NCI-H82 treated with DMSO at 0.1 percent for 48 hours (cell line): ENCODE measurements at regions not wholly inside any gene's neighbourhood (a gene's known extent, or its start where the extent isn't known, plus 50 kb on each side); places are given as distances from the start of the nearest gene placed in this dataset.

Experiments used
- DNase-seq: peaks from one replicate; lab custom pipeline; 2025; ENCODE audit not compliant: unreplicated experiment; lab: John Stamatoyannopoulos, UW

GRCh38 chr20:60410618-60411264 lies 452.5 kb downstream of the CDH26 start:
- no peak for DNase-seq

- no peak for DNase-seq
Measured at GRCh38 chr20:60411813-60412212, 453.6 kb downstream of the CDH26 start.

GRCh38 chr20:60420676-60421229 lies 462.5 kb downstream of the CDH26 start:
- no peak for DNase-seq

GRCh38 chr20:60422848-60423247 lies 464.6 kb downstream of the CDH26 start:
- no peak for DNase-seq

- no peak for DNase-seq
Measured at GRCh38 chr20:60424267-60424902, 466.2 kb downstream of the CDH26 start.

- no peak for DNase-seq
Measured at GRCh38 chr20:60427516-60427915, 469.3 kb downstream of the CDH26 start.

GRCh38 chr20:60428651-60429050 lies 470.4 kb downstream of the CDH26 start:
- DNase-seq = no peak

- no peak for DNase-seq
Measured at GRCh38 chr20:60430516-60431001, 472.3 kb downstream of the CDH26 start.

GRCh38 chr20:60431349-60431748 lies 473.1 kb downstream of the CDH26 start:
- DNase-seq = no peak

GRCh38 chr20:60437418-60437817 lies 479.2 kb downstream of the CDH26 start:
- DNase-seq = no peak

GRCh38 chr20:60446267-60447111 lies 488.3 kb downstream of the CDH26 start:
- no peak for DNase-seq

- DNase-seq = no peak
Measured at GRCh38 chr20:60447703-60448102, 489.5 kb downstream of the CDH26 start.

- DNase-seq = no peak
Measured at GRCh38 chr20:60453388-60454246, 495.4 kb downstream of the CDH26 start.

GRCh38 chr20:60454491-60454890 lies 496.3 kb downstream of the CDH26 start:
- no peak for DNase-seq

- DNase-seq = no peak
Measured at GRCh38 chr20:60455272-60455671, 497.0 kb downstream of the CDH26 start.

GRCh38 chr20:60459212-60459611 lies 501.0 kb downstream of the CDH26 start:
- DNase-seq = no peak

- no peak for DNase-seq
Measured at GRCh38 chr20:60461993-60462392, 503.8 kb downstream of the CDH26 start.

- no peak for DNase-seq
Measured at GRCh38 chr20:60463798-60464197, 505.6 kb downstream of the CDH26 start.

GRCh38 chr20:60465439-60465838 lies 507.2 kb downstream of the CDH26 start:
- DNase-seq = no peak

GRCh38 chr20:60465993-60466686 lies 507.9 kb downstream of the CDH26 start:
- no peak for DNase-seq
